ENCODE measurements at regions not wholly inside any gene's neighbourhood (a gene's known extent, or its start where the extent isn't known, plus 50 kb on each side); places are given as distances from the start of the nearest gene placed in this dataset.

GRCh38 chr20:37638527-37638926 lies 55.3 kb upstream of the CTNNBL1 start:
- TF ChIP-seq CTCF (IDR thresholded peaks at IDR 0.05; ENCODE audit: poor library complexity), result no peak
- TF ChIP-seq EZH2 (IDR thresholded peaks at IDR 0.05; ENCODE audit: borderline replicate concordance), result no peak
- no peak for TF ChIP-seq EZH2phosphoT487 (IDR thresholded peaks at IDR 0.05; ENCODE audit: low read depth, severe bottlenecking, unreplicated experiment)
